Hepatocyte (in vitro differentiated cells): ENCODE measurements at regions not wholly inside any gene's neighbourhood (a gene's known extent, or its start where the extent isn't known, plus 50 kb on each side); places are given as distances from the start of the nearest gene placed in this dataset.
A peak's percentile ranks its signal among the peaks of the same experiment; 100 is the strongest.

Source experiments
- DNase-seq: peaks from one replicate; pipeline ENCODE4 v3.0.0-alpha.2; 2016; ENCODE audit warnings: low spot score
- H2AFZ ChIP-seq: fragments of 200-600 bp; sonication (generic); 2 replicates; pipeline ENCODE4 v1.6.0; 2016; ENCODE audit warnings: antibody characterized with exemption, mild to moderate bottlenecking
- H3K27ac ChIP-seq: fragments of 200-600 bp; sonication (generic); 2 replicates; pipeline ENCODE4 v1.5.1; 2016; ENCODE audit warnings: mild to moderate bottlenecking
- H3K27me3 ChIP-seq: fragments of 200-600 bp; sonication (generic); 2 replicates; pipeline ENCODE4 v1.6.1; 2016
- H3K36me3 ChIP-seq: fragments of 200-600 bp; sonication (generic); replicated peaks from 2 replicates; pipeline ENCODE4 v1.5.1; 2016; ENCODE audit warnings: low read depth; ENCODE audit not compliant: insufficient read depth
- H3K4me1 ChIP-seq: fragments of 200-600 bp; sonication (generic); 2 replicates; pipeline ENCODE4 v1.5.1; 2016; ENCODE audit warnings: mild to moderate bottlenecking, moderate library complexity; ENCODE audit not compliant: insufficient read depth
- H3K4me2 ChIP-seq: fragments of 200-600 bp; sonication (generic); 2 replicates; pipeline ENCODE4 v1.6.0; 2016
- H3K4me3 ChIP-seq: fragments of 200-600 bp; sonication (generic); 2 replicates; pipeline ENCODE4 v1.5.1; 2016; ENCODE audit warnings: mild to moderate bottlenecking
- H3K79me2 ChIP-seq: fragments of 200-600 bp; sonication (generic); 2 replicates; pipeline ENCODE4 v1.6.0; 2017; ENCODE audit warnings: mild to moderate bottlenecking
- H3K9me2 ChIP-seq: fragments of 200-600 bp; sonication (generic); replicated peaks from 2 replicates; pipeline ENCODE4 v1.6.0; 2017; ENCODE audit warnings: mild to moderate bottlenecking; ENCODE audit not compliant: insufficient read depth
- H3K9me3 ChIP-seq: fragments of 200-600 bp; sonication (generic); 2 replicates; pipeline ENCODE4 v1.5.1; 2016; ENCODE audit warnings: low read depth, mild to moderate bottlenecking
- H4K20me1 ChIP-seq: fragments of 200-600 bp; sonication (generic); 2 replicates; pipeline ENCODE4 v1.6.0; 2016; ENCODE audit warnings: mild to moderate bottlenecking; ENCODE audit not compliant: insufficient read depth, poor library complexity, severe bottlenecking
- EZH2 ChIP-seq: fragments of 200-600 bp; sonication (generic); IDR thresholded peaks from 2 replicates; pipeline ENCODE4 v1.6.1; 2016; ENCODE audit warnings: antibody characterized with exemption, mild to moderate bottlenecking, borderline replicate concordance
- EZH2phosphoT487 ChIP-seq: fragments of 200-600 bp; sonication (generic); IDR thresholded peaks from one replicate; pipeline ENCODE4 v1.6.1; 2018; ENCODE audit warnings: antibody characterized with exemption, mild to moderate bottlenecking, low read depth, moderate library complexity; ENCODE audit not compliant: unreplicated experiment, severe bottlenecking
- WGBS: methylation state at CpG from one replicate; pipeline ENCODE4 v1.1.6; 2016; ENCODE audit warnings: low lambda C conversion rate; ENCODE audit errors: missing lambda C conversion rate; 5-methylcytosine and 5-hydroxymethylcytosine counted together
- TF ChIP-seq, protein P1 (sequence below): fragments of 200-600 bp; sonication (generic); IDR thresholded peaks from 2 replicates; pipeline ENCODE4 v1.5.1; 2016; ENCODE audit warnings: antibody characterized with exemption, mild to moderate bottlenecking; ENCODE audit not compliant: poor library complexity

DNA sequence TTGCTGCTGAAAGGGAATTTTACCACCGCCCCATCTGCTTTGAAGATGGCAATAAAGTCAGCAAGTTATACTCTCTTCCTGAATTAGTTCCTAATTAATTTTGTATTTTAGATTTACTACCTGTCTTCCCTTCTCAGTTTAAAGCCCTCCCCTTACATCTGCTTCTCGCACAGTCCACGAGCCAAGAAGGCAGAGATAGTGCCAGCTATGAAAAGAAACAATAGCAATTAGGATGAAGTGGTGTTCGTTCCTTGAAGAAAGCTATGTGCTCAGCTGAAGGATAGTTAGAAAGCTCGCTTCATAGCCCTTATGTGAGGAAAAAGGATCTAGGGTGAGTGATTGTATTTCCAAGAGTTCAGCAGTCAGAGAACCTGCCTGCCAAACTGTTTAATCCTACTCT is 1678.8 kb upstream of the TENM3 start:
- H3K9me2 ChIP-seq, result no peaks in the 10 kb centered on the region
- H4K20me1 ChIP-seq, result no peaks in the 10 kb centered on the region
- H3K79me2 ChIP-seq, result no peaks in the 10 kb centered on the region
- WGBS, result 62% methylated on average over 5 of the region's 5 CpGs
- no peaks in the 10 kb centered on the region for H3K36me3 ChIP-seq
- H2AFZ ChIP-seq, result no peak overlapping the region
- H3K4me1 ChIP-seq, result no peaks in the 10 kb centered on the region
- no peaks in the 10 kb centered on the region for H3K27me3 ChIP-seq
- H3K4me3 ChIP-seq, result no peak overlapping the region
- no peaks in the 10 kb centered on the region for H3K9me3 ChIP-seq
- H3K4me2 ChIP-seq, result peak overlapping the region; percentile 36
- peak overlapping the region; percentile 26 for H3K27ac ChIP-seq
- TF ChIP-seq EZH2, result no peak
- no peak for TF ChIP-seq EZH2phosphoT487
- TF ChIP-seq, protein P1, sequence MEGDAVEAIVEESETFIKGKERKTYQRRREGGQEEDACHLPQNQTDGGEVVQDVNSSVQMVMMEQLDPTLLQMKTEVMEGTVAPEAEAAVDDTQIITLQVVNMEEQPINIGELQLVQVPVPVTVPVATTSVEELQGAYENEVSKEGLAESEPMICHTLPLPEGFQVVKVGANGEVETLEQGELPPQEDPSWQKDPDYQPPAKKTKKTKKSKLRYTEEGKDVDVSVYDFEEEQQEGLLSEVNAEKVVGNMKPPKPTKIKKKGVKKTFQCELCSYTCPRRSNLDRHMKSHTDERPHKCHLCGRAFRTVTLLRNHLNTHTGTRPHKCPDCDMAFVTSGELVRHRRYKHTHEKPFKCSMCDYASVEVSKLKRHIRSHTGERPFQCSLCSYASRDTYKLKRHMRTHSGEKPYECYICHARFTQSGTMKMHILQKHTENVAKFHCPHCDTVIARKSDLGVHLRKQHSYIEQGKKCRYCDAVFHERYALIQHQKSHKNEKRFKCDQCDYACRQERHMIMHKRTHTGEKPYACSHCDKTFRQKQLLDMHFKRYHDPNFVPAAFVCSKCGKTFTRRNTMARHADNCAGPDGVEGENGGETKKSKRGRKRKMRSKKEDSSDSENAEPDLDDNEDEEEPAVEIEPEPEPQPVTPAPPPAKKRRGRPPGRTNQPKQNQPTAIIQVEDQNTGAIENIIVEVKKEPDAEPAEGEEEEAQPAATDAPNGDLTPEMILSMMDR, result no peak
- DNase-seq, result no peak

DNA sequence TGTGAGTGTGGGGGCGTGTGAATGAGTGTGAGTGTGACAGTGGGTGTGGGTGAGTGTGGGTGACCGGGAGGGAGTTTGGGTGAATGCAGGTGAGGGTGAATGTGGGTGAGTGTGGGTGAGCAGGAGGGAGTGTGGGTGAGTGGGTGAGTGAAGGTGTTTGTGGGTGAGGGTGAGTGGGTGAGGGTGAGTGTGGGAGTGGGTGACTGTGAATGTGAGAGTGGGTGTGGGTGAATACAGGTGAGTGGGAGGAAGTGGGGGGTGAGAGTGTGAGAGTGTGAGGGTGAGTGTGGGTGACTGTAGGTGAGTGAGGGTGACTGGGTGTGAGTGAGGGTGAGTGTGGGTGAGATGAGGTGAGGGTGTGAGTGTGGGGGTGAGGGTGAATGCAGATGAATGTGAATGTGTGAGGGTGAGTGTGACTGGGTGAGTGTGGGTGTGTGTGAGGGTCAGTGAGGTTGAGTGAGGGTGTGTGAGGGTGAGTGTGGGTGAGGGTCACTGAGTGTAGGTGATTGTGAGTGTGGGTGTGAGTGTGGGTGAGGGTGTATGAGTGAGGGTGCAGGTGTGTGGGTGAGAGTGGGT is 1677.3 kb upstream of the TENM3 start:
- Histone ChIP-seq H3K36me3 (no peaks in the 10 kb centered on the region), H3K27ac (no peak overlapping the region), H3K27me3 (no peaks in the 10 kb centered on the region), H3K9me3 (no peaks in the 10 kb centered on the region), H3K4me3 (no peak overlapping the region), H3K4me1 (no peaks in the 10 kb centered on the region), H3K9me2 (no peaks in the 10 kb centered on the region), H3K79me2 (no peaks in the 10 kb centered on the region), H2AFZ (no peak overlapping the region), H4K20me1 (no peaks in the 10 kb centered on the region), H3K4me2 (no peak overlapping the region)
- 56% methylated on average over 2 of the region's 2 CpGs for WGBS
- no peak for DNase-seq
- TF ChIP-seq EZH2 (no peak), EZH2phosphoT487 (no peak)
- TF ChIP-seq, protein P1, result no peak

DNA sequence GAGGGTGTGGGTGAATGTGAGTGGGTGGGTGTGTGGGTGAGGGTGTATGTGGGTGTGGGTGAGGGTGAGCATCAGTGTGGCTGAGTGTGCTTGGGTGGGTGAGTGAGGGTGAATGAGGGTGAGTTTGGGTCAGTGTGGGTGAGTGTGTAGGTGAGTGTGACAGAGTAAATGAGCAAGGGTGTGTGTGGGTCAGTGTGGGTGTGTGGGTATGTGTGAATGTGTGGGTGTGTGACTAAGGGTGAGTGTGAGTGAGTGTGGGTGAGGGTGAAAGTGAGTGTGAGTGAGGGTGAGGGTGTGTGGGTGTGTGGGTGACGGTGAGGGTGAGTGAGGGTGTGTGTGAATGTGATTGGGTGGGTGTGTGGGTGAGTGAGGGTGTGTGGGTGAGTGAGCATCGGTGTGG is 1676.7 kb upstream of the TENM3 start:
- Histone ChIP-seq H2AFZ (no peak overlapping the region), H3K4me3 (no peak overlapping the region), H3K27me3 (no peaks in the 10 kb centered on the region), H3K9me3 (no peaks in the 10 kb centered on the region), H3K36me3 (no peaks in the 10 kb centered on the region), H3K79me2 (no peaks in the 10 kb centered on the region), H3K4me1 (no peaks in the 10 kb centered on the region), H3K9me2 (no peaks in the 10 kb centered on the region), H3K27ac (no peak overlapping the region), H3K4me2 (no peak overlapping the region), H4K20me1 (no peaks in the 10 kb centered on the region)
- TF ChIP-seq EZH2phosphoT487 (no peak), EZH2 (no peak)
- TF ChIP-seq, protein P1, result no peak
- DNase-seq, result no peak
- 0% methylated on average over 1 of the region's 2 CpGs for WGBS
